MCF 10A (cell line): ENCODE measurements at regions not wholly inside any gene's neighbourhood (a gene's known extent, or its start where the extent isn't known, plus 50 kb on each side); places are given as distances from the start of the nearest gene placed in this dataset.

ENCODE experiments used
- BruUV-seq: library from RNA; stranded (reverse); fragments of 400-500 nt; replicated peaks from 2 replicates; lab custom pipeline; 2021; lab: Mats Ljungman, UMichigan
- CTCF ChIA-PET: fragments of 300-600 bp; sonication (Branson Sonifier 250); formaldehyde crosslinking; extraction: SDS; loops from one replicate; lab custom pipeline; 2021; ENCODE audit warnings: antibody characterized with exemption, inconsistent platforms; lab: Yijun Ruan, JAX
- POLR2A ChIA-PET: fragments of 300-600, 350-650 bp; sonication (Branson Sonifier 250); formaldehyde crosslinking; extraction: SDS; loops from one replicate; lab custom pipeline; 2020; ENCODE audit warnings: antibody characterized with exemption, inconsistent platforms; lab: Yijun Ruan, JAX
- DNase-seq: peaks from one replicate; pipeline ENCODE4 v3.0.0-alpha.2; 2018; ENCODE audit not compliant: unreplicated experiment
- H3K27ac Mint-ChIP-seq: one replicate; pipeline ENCODE4 v1.8.0; 2022; ENCODE audit warnings: mild to moderate bottlenecking, low read depth, mixed read lengths; ENCODE audit not compliant: unreplicated experiment
- H3K27me3 Mint-ChIP-seq: one replicate; pipeline ENCODE4 v1.8.0; 2022; ENCODE audit warnings: mixed read lengths; ENCODE audit not compliant: insufficient read depth, unreplicated experiment
- H3K36me3 Mint-ChIP-seq: one replicate; pipeline ENCODE4 v1.8.0; 2022; ENCODE audit warnings: mild to moderate bottlenecking, moderate library complexity, mixed read lengths; ENCODE audit not compliant: insufficient read depth, unreplicated experiment
- H3K4me1 Mint-ChIP-seq: one replicate; pipeline ENCODE4 v1.8.0; 2022; ENCODE audit warnings: mixed read lengths; ENCODE audit not compliant: insufficient read depth, unreplicated experiment
- H3K4me3 Mint-ChIP-seq: one replicate; pipeline ENCODE4 v1.8.0; 2022; ENCODE audit warnings: mild to moderate bottlenecking, moderate library complexity, mixed read lengths; ENCODE audit not compliant: unreplicated experiment
- H3K9me3 Mint-ChIP-seq: one replicate; pipeline ENCODE4 v1.8.0; 2022; ENCODE audit warnings: mixed read lengths; ENCODE audit not compliant: unreplicated experiment
- CTCF ChIP-seq: fragments of 200-600 bp; IDR thresholded peaks from one replicate; pipeline ENCODE4 v1.8.0; 2022; ENCODE audit warnings: antibody characterized with exemption, mild to moderate bottlenecking; ENCODE audit not compliant: unreplicated experiment
- intact Hi-C: fragments of 100-400 bp; cut with micrococcal nuclease; formaldehyde crosslinking; loops from 2 replicates; pipeline ENCODE4 v1.14.1; 2022

- DNase-seq, result no peak
- Mint-ChIP-seq H3K4me1 (no peaks in the 10 kb centered on the region), H3K27ac (no peak overlapping the region), H3K9me3 (no peaks in the 10 kb centered on the region), H3K27me3 (peaks cover 60% of the 10 kb centered on the region), H3K4me3 (no peak overlapping the region), H3K36me3 (peaks cover 5% of the 10 kb centered on the region)
- POLR2A ChIA-PET, result interaction anchor here (0.9 kb wide), 1 partner anchor 39 kb away, joined by 4 read pairs; no protein-coding TSS in a partner anchor
- no peak for TF ChIP-seq CTCF
- intact Hi-C loops, result no loop called here
- CTCF ChIA-PET, result interaction anchor here (0.5 to 2.9 kb wide), 3 partner anchors 11 to 345 kb away, joined by 3 to 15 read pairs (median 4); no protein-coding TSS in a partner anchor
- BruUV-seq, result no TSS peak
These were observed 51.2 kb upstream of the PCBD1 start for GRCh38 chr10:70939441-70940003.

GRCh38 chr10:70940834-70941568 is 52.6 kb upstream of the PCBD1 start:
- H3K27me3 Mint-ChIP-seq, result peaks cover 49% of the 10 kb centered on the region
- BruUV-seq, result no TSS peak
- intact Hi-C loops, result no loop called here
- H3K4me1 Mint-ChIP-seq, result no peaks in the 10 kb centered on the region
- no peak overlapping the region for H3K4me3 Mint-ChIP-seq
- ChIA-PET CTCF (interaction anchor here (0.6 to 2.9 kb wide), 3 partner anchors 15 to 452 kb away, joined by 3 to 15 read pairs (median 4); no protein-coding TSS in a partner anchor), POLR2A (interaction anchor here (0.5 kb wide), 1 partner anchor 67 kb away, joined by 3 read pairs; no protein-coding TSS in a partner anchor)
- no peaks in the 10 kb centered on the region for H3K9me3 Mint-ChIP-seq
- TF ChIP-seq CTCF, result no peak
- peaks cover 5% of the 10 kb centered on the region for H3K36me3 Mint-ChIP-seq
- no peak overlapping the region for H3K27ac Mint-ChIP-seq
- DNase-seq, result peak; percentile 23

GRCh38 chr10:70942125-70942524 is 53.8 kb upstream of the PCBD1 start:
- H3K4me3 Mint-ChIP-seq, result no peak overlapping the region
- ChIA-PET POLR2A (no interaction called here), CTCF (interaction anchor here (0.8 to 2.9 kb wide), 2 partner anchors 16 to 342 kb away, joined by 3 to 15 read pairs; no protein-coding TSS in a partner anchor)
- H3K9me3 Mint-ChIP-seq, result no peaks in the 10 kb centered on the region
- no peak for TF ChIP-seq CTCF
- DNase-seq, result no peak
- intact Hi-C loops, result no loop called here
- BruUV-seq, result no TSS peak
- no peaks in the 10 kb centered on the region for H3K4me1 Mint-ChIP-seq
- H3K27ac Mint-ChIP-seq, result no peak overlapping the region
- peaks cover 38% of the 10 kb centered on the region for H3K27me3 Mint-ChIP-seq
- no peaks in the 10 kb centered on the region for H3K36me3 Mint-ChIP-seq

GRCh38 chr10:70942725-70943124 is 54.4 kb upstream of the PCBD1 start:
- no peaks in the 10 kb centered on the region for H3K4me1 Mint-ChIP-seq
- DNase-seq, result no peak
- no TSS peak for BruUV-seq
- no peak overlapping the region for H3K4me3 Mint-ChIP-seq
- ChIA-PET CTCF (interaction anchor here (0.9 kb wide), 1 partner anchor 342 kb away, joined by 3 read pairs; no protein-coding TSS in a partner anchor), POLR2A (no interaction called here)
- intact Hi-C loops, result no loop called here
- no peak overlapping the region for H3K27ac Mint-ChIP-seq
- no peak for TF ChIP-seq CTCF
- H3K36me3 Mint-ChIP-seq, result no peaks in the 10 kb centered on the region
- no peaks in the 10 kb centered on the region for H3K9me3 Mint-ChIP-seq
- H3K27me3 Mint-ChIP-seq, result peaks cover 32% of the 10 kb centered on the region
